ENCODE measurements at regions not wholly inside any gene's neighbourhood (a gene's known extent, or its start where the extent isn't known, plus 50 kb on each side); places are given as distances from the start of the nearest gene placed in this dataset.

DNA sequence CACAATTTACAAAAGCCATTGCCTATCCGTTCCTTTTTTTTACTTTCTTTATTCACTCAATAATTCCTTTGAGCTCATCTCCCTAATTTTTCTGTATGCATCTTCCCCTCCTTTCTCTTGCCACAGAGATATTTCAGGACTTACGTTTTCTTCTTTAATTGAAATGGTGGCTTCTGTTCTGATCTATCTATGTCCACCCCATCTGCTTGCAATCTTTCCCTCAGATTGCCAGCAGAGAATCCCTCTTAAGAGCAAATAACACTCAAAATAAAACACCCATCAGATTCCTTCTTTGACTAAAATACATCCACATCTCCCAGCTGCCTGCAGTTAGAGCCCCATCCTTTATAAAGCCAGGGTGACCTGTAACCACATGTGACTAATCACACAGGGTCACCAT, 478.6 kb downstream of the EFNB2 start:
- no peak for TF ChIP-seq POLR2A (IDR thresholded peaks at IDR 0.05)
- TF ChIP-seq, protein P1, sequence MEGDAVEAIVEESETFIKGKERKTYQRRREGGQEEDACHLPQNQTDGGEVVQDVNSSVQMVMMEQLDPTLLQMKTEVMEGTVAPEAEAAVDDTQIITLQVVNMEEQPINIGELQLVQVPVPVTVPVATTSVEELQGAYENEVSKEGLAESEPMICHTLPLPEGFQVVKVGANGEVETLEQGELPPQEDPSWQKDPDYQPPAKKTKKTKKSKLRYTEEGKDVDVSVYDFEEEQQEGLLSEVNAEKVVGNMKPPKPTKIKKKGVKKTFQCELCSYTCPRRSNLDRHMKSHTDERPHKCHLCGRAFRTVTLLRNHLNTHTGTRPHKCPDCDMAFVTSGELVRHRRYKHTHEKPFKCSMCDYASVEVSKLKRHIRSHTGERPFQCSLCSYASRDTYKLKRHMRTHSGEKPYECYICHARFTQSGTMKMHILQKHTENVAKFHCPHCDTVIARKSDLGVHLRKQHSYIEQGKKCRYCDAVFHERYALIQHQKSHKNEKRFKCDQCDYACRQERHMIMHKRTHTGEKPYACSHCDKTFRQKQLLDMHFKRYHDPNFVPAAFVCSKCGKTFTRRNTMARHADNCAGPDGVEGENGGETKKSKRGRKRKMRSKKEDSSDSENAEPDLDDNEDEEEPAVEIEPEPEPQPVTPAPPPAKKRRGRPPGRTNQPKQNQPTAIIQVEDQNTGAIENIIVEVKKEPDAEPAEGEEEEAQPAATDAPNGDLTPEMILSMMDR (IDR thresholded peaks at IDR 0.05), result no peak

All from gastroesophageal sphincter (tissue), 3 donors.